Adrenal gland (tissue), 5 donors: ENCODE measurements at regions not wholly inside any gene's neighbourhood (a gene's known extent, or its start where the extent isn't known, plus 50 kb on each side); places are given as distances from the start of the nearest gene placed in this dataset.

ENCODE experiments used
- CTCF ChIP-seq, 6 experiments: fragments of 450-650 bp in 4 of 6; fragments of 200-600 bp in 2 of 6; sonication (generic) in 1 of 6; IDR thresholded peaks; 1 replicate in 5 of 6; 2 replicates in 1 of 6; pipeline versions ENCODE4 v1.5.1 to v1.8.0; 2016 to 2021; ENCODE audit warnings: antibody characterized with exemption in 6 of 6, mild to moderate bottlenecking in 2 of 6, moderate library complexity in 1 of 6
- POLR2A ChIP-seq, 2 donors: fragments of 450-650 bp; IDR thresholded peaks; one replicate each; pipeline ENCODE4 v1.6.1; 2017; ENCODE audit warnings: antibody characterized with exemption in 2 of 2, mild to moderate bottlenecking in 2 of 2, moderate library complexity in 1 of 2
- donor health status: DM: no; HTN: no; CAD: no.

GRCh38 chr13:44713788-44714469, 137.8 kb upstream of the TSC22D1 start:
- TF ChIP-seq CTCF (IDR thresholded peaks at IDR 0.05) (no peak), POLR2A (IDR thresholded peaks at IDR 0.05) (no peak)
